Cardiac muscle cell (in vitro differentiated cells and primary cell): ENCODE measurements at regions not wholly inside any gene's neighbourhood (a gene's known extent, or its start where the extent isn't known, plus 50 kb on each side); places are given as distances from the start of the nearest gene placed in this dataset.

Source experiments
- DNase-seq, 2 donors: peaks; one replicate each; pipeline versions ENCODE4 v3.0.0 to v3.0.0-alpha.2; 2010 to 2017; ENCODE audit warnings: low read depth in 1 of 2, low spot score in 1 of 2
- H3K27ac ChIP-seq: fragments of 200-600 bp; sonication (generic); 2 replicates; pipeline ENCODE4 v1.5.1; 2016
- H3K27me3 ChIP-seq: fragments of 200-600 bp; sonication (generic); 2 replicates; pipeline ENCODE4 v1.6.0; 2016; ENCODE audit warnings: control low read depth
- H3K36me3 ChIP-seq: fragments of 200-600 bp; sonication (generic); 2 replicates; pipeline ENCODE4 v1.5.1; 2016; ENCODE audit warnings: control low read depth
- H3K4me1 ChIP-seq: fragments of 200-600 bp; sonication (generic); 2 replicates; pipeline ENCODE4 v1.8.1; 2017; ENCODE audit warnings: low read depth, mild to moderate bottlenecking, mixed run types
- H3K4me3 ChIP-seq: fragments of 200-600 bp; sonication (generic); 2 replicates; pipeline ENCODE4 v1.5.1; 2016; ENCODE audit warnings: mild to moderate bottlenecking
- H3K9me3 ChIP-seq: fragments of 200-600 bp; sonication (generic); 2 replicates; pipeline ENCODE4 v1.5.1; 2017; ENCODE audit warnings: low read depth, mild to moderate bottlenecking, control low read depth
- CTCF ChIP-seq: IDR thresholded peaks from 2 replicates; pipeline ENCODE4 v1.5.1; 2012; ENCODE audit warnings: low read depth, mild to moderate bottlenecking, low read length

- no peaks in the 10 kb centered on the region for H3K36me3 ChIP-seq
Measured at GRCh38 chr5:14063138-14063537, 80.0 kb upstream of the TRIO start.

DNA sequence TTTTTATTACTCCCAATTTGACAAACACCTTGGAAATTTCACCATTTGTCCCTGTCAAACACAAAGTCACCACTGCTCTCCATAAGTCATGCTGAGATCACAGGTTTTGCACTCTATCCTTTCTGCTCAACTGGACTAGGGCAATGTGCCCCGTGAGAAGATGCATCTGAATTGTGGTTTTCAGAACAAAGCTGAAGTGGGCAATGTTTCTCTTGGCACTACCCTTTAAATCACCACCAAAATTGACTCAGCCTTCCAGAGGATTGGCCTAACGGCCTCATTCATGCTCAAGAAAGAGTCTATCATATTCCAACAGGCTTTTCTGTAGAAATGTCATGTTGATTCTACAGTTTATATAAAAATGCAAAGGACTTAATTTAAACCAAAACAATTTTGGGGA is 81.0 kb upstream of the TRIO start:
- Histone ChIP-seq H3K9me3 (no peaks in the 10 kb centered on the region), H3K4me1 (no peaks in the 10 kb centered on the region), H3K27ac (no peak overlapping the region), H3K36me3 (no peaks in the 10 kb centered on the region), H3K27me3 (no peaks in the 10 kb centered on the region), H3K4me3 (no peak overlapping the region)
- DNase-seq: no peak
- TF ChIP-seq CTCF: no peak

More at GRCh38 chr5:14063138-14063537, 80.0 kb upstream of the TRIO start:
- no peaks in the 10 kb centered on the region for H3K4me1 ChIP-seq
- H3K4me3 ChIP-seq: no peak overlapping the region
- no peaks in the 10 kb centered on the region for H3K27me3 ChIP-seq
- TF ChIP-seq CTCF: no peak
- DNase-seq: no peak
- H3K27ac ChIP-seq: no peak overlapping the region
- H3K9me3 ChIP-seq: no peaks in the 10 kb centered on the region

DNA sequence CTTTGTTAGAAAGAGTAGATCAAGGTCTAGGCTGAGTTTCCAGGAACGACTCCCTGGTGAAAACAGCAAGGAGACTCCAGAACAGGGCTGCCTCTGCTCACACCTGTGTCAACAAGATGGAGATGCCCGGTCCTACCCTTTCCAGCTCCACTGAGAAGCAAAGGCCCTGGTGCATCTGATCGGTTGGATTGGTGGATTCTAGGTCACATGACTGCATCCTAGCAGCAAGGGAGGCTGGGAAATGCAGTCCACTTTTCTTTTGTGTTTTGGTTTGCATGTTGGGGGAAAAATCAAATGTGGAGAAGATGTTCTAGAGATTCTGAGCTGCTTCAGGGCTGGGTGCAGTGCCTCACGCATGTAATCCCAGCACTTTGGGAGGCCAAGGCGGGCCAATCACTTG is 82.0 kb upstream of the TRIO start:
- DNase-seq: no peak
- no peak for TF ChIP-seq CTCF
- H3K9me3 ChIP-seq: no peaks in the 10 kb centered on the region

GRCh38 chr5:14060218-14060617 is 82.9 kb upstream of the TRIO start:
- Histone ChIP-seq H3K36me3 (no peaks in the 10 kb centered on the region), H3K4me1 (no peaks in the 10 kb centered on the region), H3K9me3 (no peaks in the 10 kb centered on the region), H3K27me3 (no peaks in the 10 kb centered on the region), H3K27ac (no peak overlapping the region), H3K4me3 (no peak overlapping the region)
- no peak for DNase-seq
- TF ChIP-seq CTCF: no peak

More for the DNA sequence above, 82.0 kb upstream of the TRIO start:
- Histone ChIP-seq H3K4me3 (no peak overlapping the region), H3K36me3 (no peaks in the 10 kb centered on the region), H3K27ac (no peak overlapping the region), H3K27me3 (no peaks in the 10 kb centered on the region), H3K4me1 (no peaks in the 10 kb centered on the region)

- Histone ChIP-seq H3K4me1 (no peaks in the 10 kb centered on the region), H3K27ac (no peak overlapping the region), H3K27me3 (no peaks in the 10 kb centered on the region), H3K36me3 (no peaks in the 10 kb centered on the region), H3K4me3 (no peak overlapping the region), H3K9me3 (no peaks in the 10 kb centered on the region)
- no peak for TF ChIP-seq CTCF
- DNase-seq: no peak
Measured at GRCh38 chr5:14059810-14060209, 83.3 kb upstream of the TRIO start.

GRCh38 chr5:14057289-14057688 is 85.9 kb upstream of the TRIO start:
- H3K27me3 ChIP-seq: no peaks in the 10 kb centered on the region
- H3K36me3 ChIP-seq: no peaks in the 10 kb centered on the region
- H3K9me3 ChIP-seq: no peaks in the 10 kb centered on the region
- no peak overlapping the region for H3K27ac ChIP-seq
- H3K4me3 ChIP-seq: no peak overlapping the region
- no peak for TF ChIP-seq CTCF
- DNase-seq: no peak
- H3K4me1 ChIP-seq: no peaks in the 10 kb centered on the region
